ENCODE measurements at regions not wholly inside any gene's neighbourhood (a gene's known extent, or its start where the extent isn't known, plus 50 kb on each side); places are given as distances from the start of the nearest gene placed in this dataset.

GRCh38 chr2:194323740-194324139, 1333.3 kb upstream of the SLC39A10 start:
- H3K18ac ChIP-seq (ENCODE audit: extremely low read depth, low read length), result no peak overlapping the region
- H2BK5ac ChIP-seq (ENCODE audit: low read depth, low read length), result no peak overlapping the region
- 96% methylated on average over 1 of the region's 1 CpG; no CpG with 5 or more reads in 1 of the 2 experiments for WGBS, 2 experiments (ENCODE audit: extremely low coverage in 1 of 2, insufficient coverage in 1 of 2, insufficient read length in 1 of 2, insufficient replicate concordance in 2 of 2, low coverage in 1 of 2, low lambda C conversion rate in 2 of 2, missing lambda C conversion rate in 1 of 2)
- DNase-seq (ENCODE audit: low read depth in 1 of 2, low spot score in 2 of 2), result no peak
- POLR2A ChIA-PET (ENCODE audit: partially characterized antibody), result no interaction called here
- CTCF ChIA-PET (ENCODE audit: partially characterized antibody), result no interaction called here
- no peak overlapping the region for H2BK12ac ChIP-seq (ENCODE audit: low read depth, low read length)
- H3K14ac ChIP-seq (ENCODE audit: insufficient read length), result no peak overlapping the region
- no peak overlapping the region for H4K5ac ChIP-seq (ENCODE audit: insufficient read length, low read depth, low read length)
- no peak overlapping the region for H3K4ac ChIP-seq (replicated peaks; ENCODE audit: insufficient read length, low read depth, low read length)
- H3K27me3 ChIP-seq (replicated peaks in 1 of 4; ENCODE audit: control insufficient read depth in 3 of 4, extremely low read depth in 1 of 4, insufficient read depth in 3 of 4, low read length in 3 of 4), result peaks cover 0 to 1% (median 0%) of the 10 kb centered on the region in 4 experiments; a peak in 1 of 7 replicates
- no peak overlapping the region for H3K9ac ChIP-seq (replicated peaks in 1 of 4; ENCODE audit: extremely low read depth in 1 of 4, low read depth in 3 of 4, low read length in 3 of 4)
- no peaks in the 10 kb centered on the region for H4K20me1 ChIP-seq (replicated peaks in 1 of 2; ENCODE audit: control insufficient read depth in 1 of 2, insufficient read depth in 2 of 2, low read length in 2 of 2)
- H4K8ac ChIP-seq (ENCODE audit: extremely low read depth, insufficient read depth, low read length), result no peak overlapping the region
- H4K91ac ChIP-seq (replicated peaks; ENCODE audit: insufficient read length, low read length), result no peak overlapping the region
- H3K36me3 ChIP-seq (ENCODE audit: control insufficient read depth in 2 of 4, insufficient read depth in 4 of 4, low read length in 3 of 4), result no peaks in the 10 kb centered on the region
- no peaks in the 10 kb centered on the region for H3K79me2 ChIP-seq (ENCODE audit: control insufficient read depth in 1 of 2, insufficient read depth in 2 of 2, low read length in 2 of 2)
- no peak overlapping the region for H3K4me2 ChIP-seq (ENCODE audit: insufficient read depth in 1 of 2, low read depth in 2 of 2, low read length in 2 of 2)
- no peaks in the 10 kb centered on the region for H3K9me3 ChIP-seq (ENCODE audit: insufficient read depth in 2 of 2, low read depth in 1 of 2, low read length in 1 of 2)
- no peak overlapping the region for H2BK15ac ChIP-seq (ENCODE audit: low read length)
- no peak overlapping the region for H3K27ac ChIP-seq (ENCODE audit: low read depth, low read length)
- H3K79me1 ChIP-seq (ENCODE audit: low read depth, low read length), result no peaks in the 10 kb centered on the region
- no peak overlapping the region for H3K23ac ChIP-seq (ENCODE audit: insufficient read length)
- no peak overlapping the region for H3K4me3 ChIP-seq (ENCODE audit: extremely low read depth in 1 of 4, insufficient read depth in 2 of 4, low read depth in 3 of 4, low read length in 4 of 4)
- no peak overlapping the region for H3K56ac ChIP-seq (replicated peaks; ENCODE audit: insufficient read length, low read depth, low read length)
- H2BK20ac ChIP-seq (ENCODE audit: low read length), result no peak overlapping the region
- FAIRE-seq, result no peak
- H2AFZ ChIP-seq (ENCODE audit: low read length), result no peak overlapping the region
- H3K4me1 ChIP-seq (replicated peaks in 1 of 4; ENCODE audit: control insufficient read depth in 3 of 4, insufficient read depth in 4 of 4, low read length in 3 of 4), result no peaks in the 10 kb centered on the region; a peak in 1 of 7 replicates
- H2BK120ac ChIP-seq (replicated peaks; ENCODE audit: low read depth, low read length), result no peak overlapping the region
- H3K23me2 ChIP-seq (ENCODE audit: low read depth, low read length), result no peaks in the 10 kb centered on the region
- H2AK5ac ChIP-seq (ENCODE audit: low read depth, low read length), result no peak overlapping the region
- no peak for TF ChIP-seq JUND (IDR thresholded peaks at IDR 0.05; ENCODE audit: low read length)
- no peak for TF ChIP-seq KDM1A (IDR thresholded peaks at IDR 0.05; ENCODE audit: borderline replicate concordance, low read length)
- TF ChIP-seq GTF2F1 (IDR thresholded peaks at IDR 0.05; ENCODE audit: borderline replicate concordance, low read depth, low read length), result no peak
- TF ChIP-seq FOSL1 (IDR thresholded peaks at IDR 0.05; ENCODE audit: insufficient read depth, low read depth, low read length), result no peak
- TF ChIP-seq HDAC2 (IDR thresholded peaks at IDR 0.05; ENCODE audit: borderline replicate concordance in 1 of 2, low read depth in 2 of 2, low read length in 2 of 2), result no peak
- TF ChIP-seq CTCF (IDR thresholded peaks at IDR 0.05; ENCODE audit: control extremely low read depth in 1 of 3, insufficient read depth in 1 of 3, low read depth in 1 of 3, low read length in 3 of 3), result no peak
- no peak for TF ChIP-seq HDAC6 (IDR thresholded peaks at IDR 0.05; ENCODE audit: low read depth, low read length)
- TF ChIP-seq KDM4A (IDR thresholded peaks at IDR 0.05; ENCODE audit: low read depth, low read length, severe bottlenecking), result no peak
- TF ChIP-seq RNF2 (IDR thresholded peaks at IDR 0.05; ENCODE audit: borderline replicate concordance, low read depth, low read length, missing control alignments, poor library complexity, severe bottlenecking), result no peak
- TF ChIP-seq POU5F1 (IDR thresholded peaks at IDR 0.05; ENCODE audit: low read depth, low read length), result no peak
- TF ChIP-seq CTBP2 (IDR thresholded peaks at IDR 0.05; ENCODE audit: borderline replicate concordance, insufficient read depth, insufficient read length, low read length), result no peak
- no peak for TF ChIP-seq CREB1 (IDR thresholded peaks at IDR 0.05)
